ENCODE measurements at regions not wholly inside any gene's neighbourhood (a gene's known extent, or its start where the extent isn't known, plus 50 kb on each side); places are given as distances from the start of the nearest gene placed in this dataset.

- Histone ChIP-seq H4K20me1 (ENCODE audit: insufficient read depth, low read length) (no peaks in the 10 kb centered on the region), H2AFZ (ENCODE audit: low read depth, low read length) (no peak overlapping the region), H3K79me2 (ENCODE audit: insufficient read depth, low read length) (no peaks in the 10 kb centered on the region), H3K36me3 (ENCODE audit: insufficient read depth, low read length) (no peaks in the 10 kb centered on the region), H3K9me3 (ENCODE audit: insufficient read depth, low read length, severe bottlenecking) (no peaks in the 10 kb centered on the region), H3K4me2 (ENCODE audit: insufficient read depth, low read length) (no peak overlapping the region), H3K9ac (ENCODE audit: low read depth, low read length) (no peak overlapping the region), H3K4me1 (ENCODE audit: insufficient read depth, low read length) (no peaks in the 10 kb centered on the region), H3K4me3 (ENCODE audit: low read depth in 1 of 2, low read length in 2 of 2) (no peak overlapping the region), H3K27me3 (ENCODE audit: insufficient read depth, low read length, poor library complexity) (no peaks in the 10 kb centered on the region), H3K27ac (ENCODE audit: low read length) (no peak overlapping the region)
- DNase-seq (no peak), ATAC-seq (ENCODE audit: insufficient read depth, low read depth) (no peak)
- TF ChIP-seq EZH2 (IDR thresholded peaks at IDR 0.05; ENCODE audit: borderline replicate concordance, low read depth, low read length, severe bottlenecking) = no peak
- TF ChIP-seq CTCF (IDR thresholded peaks at IDR 0.05; ENCODE audit: borderline replicate concordance, extremely low read depth, low read length, poor library complexity, severe bottlenecking) = no peak
These were observed 361.0 kb upstream of the CDH6 start for GRCh38 chr5:30832519-30832918.

- no peak overlapping the region; a peak in 1 of 4 replicates for H3K4me3 ChIP-seq (ENCODE audit: low read depth in 1 of 2, low read length in 2 of 2)
- H3K4me1 ChIP-seq (ENCODE audit: insufficient read depth, low read length) = no peaks in the 10 kb centered on the region
- no peaks in the 10 kb centered on the region for H3K9me3 ChIP-seq (ENCODE audit: insufficient read depth, low read length, severe bottlenecking)
- no peak overlapping the region for H3K27ac ChIP-seq (ENCODE audit: low read length)
- no peak overlapping the region for H2AFZ ChIP-seq (ENCODE audit: low read depth, low read length)
- no peak overlapping the region for H3K4me2 ChIP-seq (ENCODE audit: insufficient read depth, low read length)
- DNase-seq (no peak), ATAC-seq (ENCODE audit: insufficient read depth, low read depth) (no peak)
- no peaks in the 10 kb centered on the region for H3K27me3 ChIP-seq (ENCODE audit: insufficient read depth, low read length, poor library complexity)
- no peaks in the 10 kb centered on the region for H3K79me2 ChIP-seq (ENCODE audit: insufficient read depth, low read length)
- H4K20me1 ChIP-seq (ENCODE audit: insufficient read depth, low read length) = no peaks in the 10 kb centered on the region
- TF ChIP-seq EZH2 (IDR thresholded peaks at IDR 0.05; ENCODE audit: borderline replicate concordance, low read depth, low read length, severe bottlenecking) = no peak
- TF ChIP-seq CTCF (IDR thresholded peaks at IDR 0.05; ENCODE audit: borderline replicate concordance, extremely low read depth, low read length, poor library complexity, severe bottlenecking) = no peak
- H3K36me3 ChIP-seq (ENCODE audit: insufficient read depth, low read length) = no peaks in the 10 kb centered on the region
- no peak overlapping the region for H3K9ac ChIP-seq (ENCODE audit: low read depth, low read length)
These were observed 361.9 kb upstream of the CDH6 start for GRCh38 chr5:30831605-30832004.

- TF ChIP-seq EZH2 (IDR thresholded peaks at IDR 0.05; ENCODE audit: borderline replicate concordance, low read depth, low read length, severe bottlenecking) (no peak), CTCF (IDR thresholded peaks at IDR 0.05; ENCODE audit: borderline replicate concordance, extremely low read depth, low read length, poor library complexity, severe bottlenecking) (no peak)
- Histone ChIP-seq H3K27me3 (ENCODE audit: insufficient read depth, low read length, poor library complexity) (no peaks in the 10 kb centered on the region), H3K27ac (ENCODE audit: low read length) (no peak overlapping the region), H3K4me2 (ENCODE audit: insufficient read depth, low read length) (no peak overlapping the region), H4K20me1 (ENCODE audit: insufficient read depth, low read length) (no peaks in the 10 kb centered on the region), H2AFZ (ENCODE audit: low read depth, low read length) (no peak overlapping the region), H3K36me3 (ENCODE audit: insufficient read depth, low read length) (no peaks in the 10 kb centered on the region), H3K9me3 (ENCODE audit: insufficient read depth, low read length, severe bottlenecking) (no peaks in the 10 kb centered on the region), H3K4me1 (ENCODE audit: insufficient read depth, low read length) (no peaks in the 10 kb centered on the region), H3K9ac (ENCODE audit: low read depth, low read length) (no peak overlapping the region), H3K4me3 (ENCODE audit: low read depth in 1 of 2, low read length in 2 of 2) (no peak overlapping the region), H3K79me2 (ENCODE audit: insufficient read depth, low read length) (no peaks in the 10 kb centered on the region)
- DNase-seq = no peak
- no peak for ATAC-seq (ENCODE audit: insufficient read depth, low read depth)
These were observed 362.4 kb upstream of the CDH6 start for GRCh38 chr5:30831123-30831522.

GRCh38 chr5:30811298-30811697 lies 382.2 kb upstream of the CDH6 start:
- Histone ChIP-seq H3K27ac (ENCODE audit: low read length) (no peak overlapping the region), H3K4me3 (ENCODE audit: low read depth in 1 of 2, low read length in 2 of 2) (no peak overlapping the region), H4K20me1 (ENCODE audit: insufficient read depth, low read length) (no peaks in the 10 kb centered on the region), H3K79me2 (ENCODE audit: insufficient read depth, low read length) (no peaks in the 10 kb centered on the region), H2AFZ (ENCODE audit: low read depth, low read length) (no peak overlapping the region), H3K27me3 (ENCODE audit: insufficient read depth, low read length, poor library complexity) (no peaks in the 10 kb centered on the region), H3K9ac (ENCODE audit: low read depth, low read length) (no peak overlapping the region), H3K4me2 (ENCODE audit: insufficient read depth, low read length) (no peak overlapping the region), H3K9me3 (ENCODE audit: insufficient read depth, low read length, severe bottlenecking) (no peaks in the 10 kb centered on the region), H3K36me3 (ENCODE audit: insufficient read depth, low read length) (no peaks in the 10 kb centered on the region), H3K4me1 (ENCODE audit: insufficient read depth, low read length) (no peaks in the 10 kb centered on the region)
- DNase-seq (no peak), ATAC-seq (ENCODE audit: insufficient read depth, low read depth) (no peak)
- no peak for TF ChIP-seq EZH2 (IDR thresholded peaks at IDR 0.05; ENCODE audit: borderline replicate concordance, low read depth, low read length, severe bottlenecking)
- no peak for TF ChIP-seq CTCF (IDR thresholded peaks at IDR 0.05; ENCODE audit: borderline replicate concordance, extremely low read depth, low read length, poor library complexity, severe bottlenecking)

Data from DND-41 (cell line).